SKM-1 treated with dmso at 0.1 percent for 144 hours (cell line): ENCODE measurements at regions not wholly inside any gene's neighbourhood (a gene's known extent, or its start where the extent isn't known, plus 50 kb on each side); places are given as distances from the start of the nearest gene placed in this dataset.
"Not testable (repeated sequence)": the region's sequence is repeated elsewhere in the genome, so short reads cannot be mapped to it uniquely, and the experiment has no call there.

ENCODE experiments used
- DNase-seq: peaks from one replicate; lab custom pipeline; 2025; ENCODE audit not compliant: unreplicated experiment; lab: John Stamatoyannopoulos, UW

- no peak for DNase-seq
Measured at GRCh38 chr20:52446421-52447224, 255.0 kb upstream of the ZFP64 start.

DNA sequence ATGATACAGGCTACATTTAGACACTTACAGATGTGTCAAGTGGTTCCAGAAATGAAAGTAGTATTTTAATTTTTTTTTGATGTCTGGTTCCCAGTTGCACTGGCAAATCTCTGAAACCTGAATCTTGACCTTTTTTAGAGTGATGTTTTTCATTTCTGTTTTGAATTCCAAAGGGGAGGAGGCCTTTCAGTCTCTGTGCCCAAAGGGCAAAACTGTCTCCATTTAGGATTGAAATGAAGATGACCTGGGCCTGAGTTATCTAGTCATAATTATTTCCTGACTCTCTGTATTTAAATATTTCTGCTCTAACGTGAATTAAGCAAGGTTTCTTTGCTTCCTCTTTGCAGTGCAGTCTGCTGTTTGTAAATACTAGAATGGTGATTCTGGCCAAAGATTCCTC, 252.9 kb upstream of the ZFP64 start:
- no peak for DNase-seq

DNA sequence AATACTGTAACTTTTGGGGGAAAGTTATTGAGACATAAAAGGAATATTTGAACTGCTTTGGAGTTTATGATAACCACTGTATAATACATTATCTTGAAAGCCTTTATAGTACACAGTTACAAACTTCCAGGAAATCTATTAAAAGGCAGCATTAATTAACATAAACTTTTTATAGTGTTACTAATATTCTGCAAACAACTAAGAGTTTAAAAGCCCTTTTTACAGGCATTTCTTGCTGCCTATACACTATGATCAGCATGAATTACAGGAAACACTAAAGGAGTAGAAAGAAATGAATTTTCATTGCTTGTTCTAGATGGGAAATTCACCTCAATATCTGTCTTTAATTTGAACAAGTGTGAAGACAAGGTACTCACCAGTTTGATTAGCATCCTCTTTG, 252.3 kb upstream of the ZFP64 start:
- no peak for DNase-seq

DNA sequence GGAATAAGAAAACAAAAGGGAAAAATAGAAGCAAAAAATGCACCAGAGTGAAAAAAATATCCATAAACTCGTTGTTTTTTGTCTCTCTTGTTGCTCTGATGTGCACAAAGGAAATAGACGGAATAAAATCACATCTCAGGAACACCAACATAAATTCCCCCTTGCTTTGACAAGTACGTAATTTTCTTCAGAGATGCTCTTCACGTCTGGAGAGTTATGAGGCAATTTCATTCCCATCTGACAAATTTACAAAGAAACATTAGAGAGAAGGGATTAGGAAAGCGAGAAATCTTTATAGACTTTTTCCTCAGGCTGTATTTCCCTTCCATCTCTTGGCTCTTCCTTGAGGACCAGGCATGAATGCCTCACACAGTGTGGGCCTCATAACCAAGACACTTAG, 250.1 kb upstream of the ZFP64 start:
- DNase-seq = no peak

GRCh38 chr20:52439375-52439774, 247.8 kb upstream of the ZFP64 start:
- no peak for DNase-seq

- DNase-seq = no peak
Measured at GRCh38 chr20:52438326-52438963, 246.9 kb upstream of the ZFP64 start.

DNA sequence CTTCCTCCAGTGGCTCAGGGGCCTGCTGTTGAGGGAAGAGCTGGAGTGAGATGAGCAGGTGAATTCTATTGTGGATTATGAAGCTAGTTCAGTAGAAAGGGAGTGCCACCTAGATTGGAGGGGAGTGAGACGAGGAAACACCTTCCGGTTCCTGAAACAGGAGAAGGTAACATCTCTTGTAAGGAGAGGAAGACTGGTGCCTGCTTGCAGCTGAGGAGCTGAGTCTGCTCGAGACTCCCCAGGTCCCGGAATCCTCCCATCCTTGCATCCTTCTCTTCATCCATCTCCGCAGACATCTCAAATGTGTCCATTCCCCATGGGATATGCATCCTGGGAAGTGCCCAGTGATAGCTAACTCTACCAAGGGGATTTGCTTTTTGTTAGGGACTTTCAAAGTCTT, 242.9 kb upstream of the ZFP64 start:
- no peak for DNase-seq

DNA sequence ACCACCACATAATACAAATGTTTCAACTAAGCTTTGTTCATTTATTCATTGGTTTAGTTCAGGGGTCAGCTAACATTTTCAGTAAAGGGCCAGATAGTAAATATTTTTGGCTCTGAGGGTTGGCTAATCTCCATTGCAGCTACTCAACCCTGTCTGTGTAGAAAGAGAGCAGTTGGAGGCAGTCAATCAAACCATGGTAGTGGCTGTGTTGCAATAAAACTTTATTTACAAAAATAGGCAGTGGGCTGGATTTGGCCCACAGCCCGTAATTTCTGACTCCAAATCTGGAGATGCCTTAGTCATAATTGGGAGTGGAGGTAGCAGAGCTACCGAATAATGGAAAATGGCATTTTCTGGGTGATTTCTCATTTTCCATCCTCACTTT, 242.5 kb upstream of the ZFP64 start:
- DNase-seq = no peak

GRCh38 chr20:52433326-52434040, 241.9 kb upstream of the ZFP64 start:
- DNase-seq = no peak

DNA sequence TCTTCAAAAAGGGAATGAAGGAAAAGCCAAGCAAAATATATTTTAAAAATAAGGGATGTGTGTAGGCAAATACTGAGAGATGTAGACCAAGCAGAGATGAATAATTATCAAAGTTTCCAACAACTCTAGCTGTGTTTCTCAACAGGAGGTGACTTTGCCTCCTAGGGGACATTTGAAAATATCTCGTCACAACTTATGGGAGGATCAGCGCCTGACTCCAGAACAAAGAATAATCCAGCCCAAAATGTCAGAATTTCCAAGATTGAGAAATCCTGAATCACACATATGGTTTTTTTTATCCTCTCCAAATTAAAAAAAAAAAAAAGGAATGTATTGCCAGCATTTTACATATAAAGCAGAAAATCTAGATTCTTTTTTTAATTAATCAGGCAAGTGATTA, 241.2 kb upstream of the ZFP64 start:
- DNase-seq = no peak

- no peak for DNase-seq
Measured at GRCh38 chr20:52429029-52429428, 237.4 kb upstream of the ZFP64 start.

GRCh38 chr20:52427960-52428359, 236.4 kb upstream of the ZFP64 start:
- no peak for DNase-seq

GRCh38 chr20:52426856-52427255, 235.3 kb upstream of the ZFP64 start:
- no peak for DNase-seq

GRCh38 chr20:52425701-52426100, 234.1 kb upstream of the ZFP64 start:
- no peak for DNase-seq

DNA sequence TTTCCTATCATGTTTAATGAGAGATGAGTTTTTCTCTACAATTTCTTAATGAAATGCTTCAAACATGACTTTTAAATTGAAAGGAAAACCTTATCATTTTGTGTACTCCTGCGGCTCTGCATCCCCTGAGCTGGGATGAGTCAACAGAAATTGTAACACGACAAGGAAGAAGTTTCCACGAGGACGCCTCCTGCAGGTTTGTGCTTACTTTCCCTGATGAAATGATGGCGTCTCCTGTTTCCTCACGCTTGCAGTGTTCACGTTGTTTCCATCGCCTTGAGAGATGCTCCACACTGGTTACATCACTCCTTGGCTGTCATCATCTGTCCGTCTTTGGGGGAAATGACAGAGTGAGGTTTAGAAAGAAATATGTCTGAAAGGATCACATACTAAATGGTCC, 233.7 kb upstream of the ZFP64 start:
- no peak for DNase-seq

DNA sequence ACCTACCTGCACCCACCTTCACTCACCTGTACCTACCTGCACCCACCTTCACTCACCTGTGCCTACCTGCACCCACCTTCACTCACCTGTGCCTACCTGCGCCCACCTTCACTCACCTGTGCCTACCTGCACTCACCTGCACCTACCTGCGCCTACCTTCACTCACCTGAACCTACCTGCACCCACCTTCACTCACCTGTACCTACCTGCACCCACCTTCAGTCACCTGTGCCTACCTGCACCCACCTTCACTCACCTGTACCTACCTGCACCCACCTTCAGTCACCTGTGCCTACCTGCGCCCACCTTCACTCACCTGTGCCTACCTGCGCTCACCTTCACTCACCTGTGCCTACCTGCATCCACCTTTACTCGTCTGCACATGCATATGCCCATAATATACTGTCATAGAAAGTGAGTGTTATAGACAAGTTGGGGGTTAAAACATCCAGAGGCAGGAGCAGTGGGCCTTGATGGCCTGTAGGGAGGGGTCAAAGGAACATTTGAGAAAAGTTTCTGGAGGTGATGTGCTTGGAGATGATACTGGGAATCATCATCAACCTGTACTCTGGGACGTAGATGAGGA, 232.9 kb upstream of the ZFP64 start:
- DNase-seq = not testable (repeated sequence)

DNA sequence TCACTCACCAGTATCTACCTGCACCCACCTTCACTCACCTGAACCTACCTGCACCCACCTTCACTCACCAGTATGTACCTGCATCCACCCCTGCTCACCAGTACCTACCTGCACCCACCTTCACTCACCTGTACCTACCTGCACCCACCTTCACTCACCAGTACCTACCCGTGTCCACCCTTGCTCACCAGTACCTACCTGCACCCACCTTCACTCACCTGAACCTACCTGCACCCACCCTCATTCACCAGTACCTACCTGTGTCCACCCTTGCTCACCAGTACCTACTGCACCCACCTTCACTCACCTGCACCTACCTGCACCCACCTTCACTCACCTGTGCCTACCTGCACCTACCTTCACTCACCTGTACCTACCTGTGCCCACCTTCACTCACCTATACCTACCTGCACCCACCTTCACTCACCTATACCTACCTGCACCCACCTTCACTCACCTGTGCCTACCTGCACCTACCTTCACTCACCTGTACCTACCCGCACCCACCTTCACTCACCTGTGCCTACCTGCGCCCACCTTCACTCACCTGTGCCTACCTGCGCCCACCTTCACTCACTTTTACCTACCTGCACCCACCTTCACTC, 232.1 kb upstream of the ZFP64 start:
- DNase-seq = not testable (repeated sequence)

DNA sequence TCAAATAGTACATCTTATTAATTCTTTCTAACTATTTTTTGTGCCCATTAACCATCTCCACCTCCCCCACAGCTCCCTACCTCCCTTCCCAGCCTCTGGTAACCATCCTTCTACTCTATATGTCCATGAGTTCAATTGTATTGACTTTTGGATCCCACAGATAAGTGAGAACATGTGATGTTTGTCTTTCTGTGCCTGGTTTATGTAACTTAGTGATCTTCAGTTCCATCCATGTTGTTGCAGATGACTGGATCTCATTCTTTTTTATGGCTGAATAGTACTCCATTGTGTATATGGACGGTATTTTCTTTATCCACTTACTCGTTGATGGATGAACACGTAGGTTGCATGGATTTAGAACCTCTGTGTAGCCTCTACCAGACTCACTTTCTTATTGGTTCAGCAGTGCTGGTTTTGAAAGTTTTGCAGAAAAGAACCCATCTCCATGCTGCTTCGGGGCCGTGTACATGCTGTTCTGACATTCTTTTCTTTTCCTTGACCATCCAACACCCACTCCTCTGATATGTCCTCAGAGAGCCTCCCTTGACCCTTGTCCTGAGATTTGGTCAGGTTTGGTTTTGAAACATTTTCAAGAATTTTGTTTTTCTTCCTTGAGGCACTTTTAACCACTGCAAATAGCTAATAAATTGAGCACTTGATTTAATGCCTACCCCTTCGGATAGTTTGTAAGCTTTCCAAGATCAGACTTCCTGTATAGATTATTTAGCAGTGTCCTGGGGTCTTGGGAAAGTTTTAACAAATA, 231.2 kb upstream of the ZFP64 start:
- DNase-seq = no peak

DNA sequence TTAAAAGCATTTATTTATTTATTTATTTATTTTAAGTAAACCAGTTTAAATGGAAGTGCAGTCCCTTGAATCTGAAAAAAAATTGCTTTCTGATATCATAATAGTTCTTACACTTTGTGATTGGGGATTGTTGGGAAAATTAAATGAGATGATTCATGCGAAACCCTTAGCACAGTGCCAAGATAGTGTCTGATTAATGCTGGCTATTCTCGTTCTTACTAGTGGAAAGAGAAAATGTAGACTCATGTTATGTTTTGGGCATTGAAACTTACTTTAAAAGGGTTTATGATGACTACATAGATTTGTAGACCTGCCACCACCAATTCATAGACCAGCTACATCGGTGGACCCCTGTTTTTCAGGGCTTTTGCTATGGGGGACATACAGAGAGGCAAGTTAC, 229.2 kb upstream of the ZFP64 start:
- DNase-seq = no peak

GRCh38 chr20:52419205-52419604, 227.6 kb upstream of the ZFP64 start:
- DNase-seq = no peak

- no peak for DNase-seq
Measured at GRCh38 chr20:52416953-52417352, 225.4 kb upstream of the ZFP64 start.
